HAP-1 (cell line): ENCODE measurements at regions not wholly inside any gene's neighbourhood (a gene's known extent, or its start where the extent isn't known, plus 50 kb on each side); places are given as distances from the start of the nearest gene placed in this dataset.

ENCODE experiments used
- DNase-seq, 2 experiments: peaks; one replicate each; pipeline ENCODE4 v3.0.0-alpha.2; 2016 to 2020; ENCODE audit warnings: low spot score in 2 of 2
- H3K27me3 ChIP-seq: fragments of 250-450 bp; sonication (Bioruptor Pico); 2 replicates; pipeline ENCODE4 v1.5.1; 2020; ENCODE audit warnings: low read depth, mild to moderate bottlenecking, moderate library complexity
- H3K36me3 ChIP-seq: fragments of 250-450 bp; sonication (Bioruptor Pico); replicated peaks from 2 replicates; pipeline ENCODE4 v1.5.1; 2020; ENCODE audit warnings: mild to moderate bottlenecking
- H3K4me1 ChIP-seq: fragments of 250-450 bp; sonication (Bioruptor Pico); 2 replicates; pipeline ENCODE4 v1.5.1; 2020; ENCODE audit warnings: mild to moderate bottlenecking
- H3K4me3 ChIP-seq: fragments of 250-450 bp; sonication (Bioruptor Pico); 2 replicates; pipeline ENCODE4 v1.5.1; 2020; ENCODE audit warnings: mild to moderate bottlenecking, moderate library complexity
- H3K9me3 ChIP-seq: fragments of 250-450 bp; sonication (Bioruptor Pico); 2 replicates; pipeline ENCODE4 v1.5.1; 2020; ENCODE audit warnings: mild to moderate bottlenecking, moderate library complexity
- in situ Hi-C: fragments of 300-500 bp; cut with MboI; formaldehyde crosslinking; loops from 3 replicates; pipeline ENCODE4 v1.14.3; 2020; ENCODE audit warnings: low sequenced_read_pairs, inconsistent platforms, mixed read lengths

- no peak for DNase-seq
- H3K4me1 ChIP-seq = no peaks in the 10 kb centered on the region
- no peak overlapping the region for H3K4me3 ChIP-seq
- no peaks in the 10 kb centered on the region for H3K9me3 ChIP-seq
- in situ Hi-C loops = no loop called here
- no peaks in the 10 kb centered on the region for H3K36me3 ChIP-seq
- no peaks in the 10 kb centered on the region for H3K27me3 ChIP-seq
Observed at GRCh38 chr5:8905021-8905420, 640.9 kb downstream of the SEMA5A start.

- H3K4me3 ChIP-seq = no peak overlapping the region
- in situ Hi-C loops = no loop called here
- H3K9me3 ChIP-seq = no peaks in the 10 kb centered on the region
- H3K4me1 ChIP-seq = no peaks in the 10 kb centered on the region
- no peaks in the 10 kb centered on the region for H3K27me3 ChIP-seq
- no peak for DNase-seq
- H3K36me3 ChIP-seq = no peaks in the 10 kb centered on the region
Observed at GRCh38 chr5:8906303-8906967, 639.4 kb downstream of the SEMA5A start.

DNA sequence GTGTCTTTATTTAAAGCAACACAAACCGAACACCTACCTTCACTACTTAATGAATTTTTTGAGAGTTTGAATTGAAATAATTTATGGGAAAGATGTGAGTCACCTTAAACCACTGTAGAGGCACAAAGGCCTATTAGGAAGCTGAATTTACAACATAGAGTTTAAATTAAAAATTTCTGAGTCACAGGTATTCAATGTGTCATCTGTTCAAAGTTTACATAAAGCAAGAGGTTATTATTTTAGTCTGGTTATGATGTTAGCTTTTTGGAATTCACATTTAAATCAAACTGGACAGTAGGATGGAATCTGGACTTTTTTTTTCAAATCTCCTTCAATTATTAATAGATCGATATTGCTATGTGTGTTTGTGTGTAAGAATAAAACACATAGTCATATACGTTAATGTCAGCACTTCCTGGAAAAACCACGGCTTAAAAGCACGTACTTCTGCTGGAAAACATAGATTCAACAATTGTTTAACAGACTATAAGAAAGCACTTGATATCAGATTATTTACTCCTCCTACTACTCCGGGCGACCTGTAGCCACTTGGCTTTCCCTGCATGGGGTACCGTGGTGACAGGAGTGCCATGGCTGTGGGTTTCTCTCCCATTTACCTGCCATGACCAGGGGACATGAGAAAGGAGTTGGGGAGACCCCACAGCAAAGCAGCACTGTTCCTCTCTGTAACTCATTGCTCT is 638.6 kb downstream of the SEMA5A start:
- no peak for DNase-seq
- no peak overlapping the region for H3K4me3 ChIP-seq
- no peaks in the 10 kb centered on the region for H3K36me3 ChIP-seq
- no peaks in the 10 kb centered on the region for H3K9me3 ChIP-seq
- in situ Hi-C loops = no loop called here
- no peaks in the 10 kb centered on the region for H3K4me1 ChIP-seq
- H3K27me3 ChIP-seq = no peaks in the 10 kb centered on the region

DNA sequence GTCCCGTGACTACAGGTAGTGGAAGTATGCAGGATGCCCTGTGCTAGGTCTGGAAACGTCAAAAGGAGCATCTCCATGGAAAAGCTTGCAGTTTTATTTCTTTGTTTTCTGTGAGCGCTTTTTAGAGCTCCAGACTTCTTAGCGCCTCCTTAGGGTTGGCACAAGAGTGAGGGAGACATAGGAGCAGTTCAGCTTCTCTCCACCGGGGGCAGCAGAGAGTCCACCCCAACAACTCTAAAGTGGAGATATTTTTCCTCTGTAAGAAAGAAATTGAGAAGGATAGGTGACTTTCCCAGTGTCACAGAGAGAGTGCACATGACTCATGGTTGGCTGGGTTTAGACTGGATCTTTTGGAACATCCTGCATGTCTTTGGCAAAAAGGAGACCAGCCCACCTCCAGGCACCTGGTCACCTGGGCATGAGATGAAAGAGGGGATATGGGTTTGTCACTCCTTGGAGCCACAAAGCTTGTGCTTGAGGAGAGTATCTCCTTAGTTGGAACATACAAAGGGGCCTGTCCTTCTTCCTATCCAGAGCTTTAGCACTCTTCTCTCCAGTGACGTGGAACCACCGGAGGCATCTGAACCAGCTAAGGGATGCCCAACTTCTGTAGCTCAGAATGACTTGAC is 637.7 kb downstream of the SEMA5A start:
- no peak overlapping the region for H3K4me3 ChIP-seq
- in situ Hi-C loops = no loop called here

GRCh38 chr5:8912106-8912505 is 633.8 kb downstream of the SEMA5A start:
- Histone ChIP-seq H3K4me3 (no peak overlapping the region), H3K36me3 (no peaks in the 10 kb centered on the region), H3K9me3 (no peaks in the 10 kb centered on the region), H3K27me3 (no peaks in the 10 kb centered on the region), H3K4me1 (no peaks in the 10 kb centered on the region)
- DNase-seq = no peak
- in situ Hi-C loops = no loop called here

More for the DNA sequence above, 637.7 kb downstream of the SEMA5A start:
- no peaks in the 10 kb centered on the region for H3K27me3 ChIP-seq
- no peaks in the 10 kb centered on the region for H3K9me3 ChIP-seq
- peak; percentile 4 to 51 for DNase-seq
- no peaks in the 10 kb centered on the region for H3K36me3 ChIP-seq
- no peaks in the 10 kb centered on the region for H3K4me1 ChIP-seq

- H3K9me3 ChIP-seq = no peaks in the 10 kb centered on the region
- in situ Hi-C loops = no loop called here
Observed at GRCh38 chr5:8913522-8913921, 632.4 kb downstream of the SEMA5A start.

DNA sequence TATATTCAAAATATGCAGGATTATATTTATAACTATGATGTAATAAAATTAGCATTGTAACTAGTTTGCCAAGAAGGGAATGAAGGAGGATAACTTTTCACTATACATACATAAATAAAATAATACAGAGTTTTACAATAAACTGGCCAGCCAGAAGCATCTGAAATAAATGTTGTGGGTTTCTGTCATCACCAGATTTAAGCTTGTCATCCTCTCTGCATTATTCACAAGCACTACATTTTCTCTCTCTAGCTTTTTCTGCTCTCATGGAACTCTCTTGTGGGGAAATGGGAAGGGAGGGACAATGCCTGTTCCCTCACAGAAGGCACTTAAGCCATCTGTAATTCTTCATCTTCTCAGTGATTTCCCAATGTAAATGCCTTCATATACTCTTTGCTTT is 626.8 kb downstream of the SEMA5A start:
- H3K4me1 ChIP-seq = no peaks in the 10 kb centered on the region
- no peaks in the 10 kb centered on the region for H3K36me3 ChIP-seq
- H3K9me3 ChIP-seq = no peaks in the 10 kb centered on the region
- H3K27me3 ChIP-seq = no peaks in the 10 kb centered on the region
- DNase-seq = no peak
- H3K4me3 ChIP-seq = no peak overlapping the region
- in situ Hi-C loops = no loop called here

More at GRCh38 chr5:8913522-8913921, 632.4 kb downstream of the SEMA5A start:
- Histone ChIP-seq H3K4me3 (no peak overlapping the region), H3K27me3 (no peaks in the 10 kb centered on the region), H3K36me3 (no peaks in the 10 kb centered on the region), H3K4me1 (no peaks in the 10 kb centered on the region)
- DNase-seq = no peak

DNA sequence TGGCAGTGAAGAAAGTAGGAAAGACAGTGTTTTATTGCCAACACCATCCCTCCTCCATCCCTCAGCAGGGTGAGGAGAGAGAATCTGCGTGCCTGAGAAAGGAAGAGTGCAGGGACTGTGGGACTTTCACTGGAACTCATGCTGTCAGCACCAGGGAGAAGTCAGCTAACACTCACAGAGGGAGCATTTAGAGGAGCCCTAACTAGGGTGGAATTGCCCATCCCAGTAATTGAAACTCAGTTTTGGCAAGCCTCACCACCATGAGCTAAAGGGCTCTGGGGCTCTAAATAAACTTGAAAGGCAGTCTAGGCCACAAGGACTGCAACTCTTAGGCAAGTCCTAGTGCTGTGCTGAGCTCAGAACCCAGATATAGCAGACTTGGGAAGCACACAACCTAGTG is 622.3 kb downstream of the SEMA5A start:
- no peaks in the 10 kb centered on the region for H3K36me3 ChIP-seq
- no peak for DNase-seq
- in situ Hi-C loops = no loop called here
- H3K27me3 ChIP-seq = no peaks in the 10 kb centered on the region
- no peaks in the 10 kb centered on the region for H3K9me3 ChIP-seq
- H3K4me1 ChIP-seq = no peaks in the 10 kb centered on the region
- no peak overlapping the region for H3K4me3 ChIP-seq

DNA sequence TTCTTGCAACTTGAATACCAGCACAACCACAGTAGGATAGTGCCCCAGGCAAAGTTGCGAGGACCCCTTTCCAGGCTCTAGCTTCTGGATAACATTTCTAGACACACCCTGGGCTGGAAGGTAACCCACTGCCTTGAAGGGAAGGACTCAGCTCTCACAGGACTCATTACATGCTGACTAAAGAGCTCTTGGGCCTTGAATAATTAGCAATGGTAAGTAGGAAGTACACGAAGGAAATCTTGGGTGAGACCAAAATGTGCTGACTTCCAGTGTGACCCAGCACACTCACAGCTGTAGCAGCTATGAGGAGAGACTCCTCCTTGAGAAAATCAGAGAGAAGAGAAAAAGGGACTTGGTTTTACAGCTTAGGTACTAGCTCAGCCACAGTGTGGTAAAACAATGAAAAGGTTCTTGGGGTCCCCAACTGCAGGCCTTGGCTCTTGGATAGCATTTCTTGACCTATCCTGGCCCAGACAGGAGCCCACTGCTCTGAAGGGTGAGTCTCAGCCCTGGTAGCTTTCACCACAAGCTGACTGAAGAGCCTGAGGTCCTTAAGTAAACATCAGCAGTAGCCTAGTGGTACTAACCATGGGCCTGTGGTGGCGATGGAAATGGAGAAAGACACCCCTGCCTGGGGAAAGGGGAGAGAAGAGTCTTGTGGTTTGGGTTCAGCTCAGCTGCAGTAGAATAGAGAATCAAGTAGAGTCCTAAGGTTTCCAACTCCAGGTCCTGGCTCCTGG is 621.7 kb downstream of the SEMA5A start:
- Histone ChIP-seq H3K36me3 (no peaks in the 10 kb centered on the region), H3K9me3 (no peaks in the 10 kb centered on the region), H3K27me3 (no peaks in the 10 kb centered on the region), H3K4me3 (no peak overlapping the region), H3K4me1 (no peaks in the 10 kb centered on the region)
- in situ Hi-C loops = no loop called here
- no peak for DNase-seq

DNA sequence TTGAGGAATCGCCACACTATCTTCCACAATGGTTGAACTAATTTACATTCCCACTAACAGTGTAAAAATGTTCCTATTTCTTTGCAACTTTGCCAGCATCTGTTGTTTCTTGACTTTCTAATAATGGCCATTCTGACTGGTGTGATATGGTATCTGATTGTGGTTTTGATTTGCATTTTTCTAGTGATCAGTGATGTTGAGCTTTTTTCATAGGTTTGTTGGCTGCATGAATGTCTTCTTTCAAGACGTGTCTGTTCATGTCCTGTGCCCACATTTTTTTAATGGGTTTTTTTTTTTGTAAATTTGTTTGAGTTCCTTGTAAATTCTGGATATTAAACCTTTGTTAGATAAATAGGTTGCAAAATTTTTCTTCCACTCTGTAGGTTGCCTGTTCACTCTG is 615.9 kb downstream of the SEMA5A start:
- Histone ChIP-seq H3K4me1 (no peaks in the 10 kb centered on the region), H3K4me3 (no peak overlapping the region), H3K27me3 (no peaks in the 10 kb centered on the region), H3K9me3 (no peaks in the 10 kb centered on the region; the same call in 1 of the 2 replicates), H3K36me3 (no peaks in the 10 kb centered on the region)
- in situ Hi-C loops = no loop called here
- no peak for DNase-seq

GRCh38 chr5:8934455-8934854 is 611.4 kb downstream of the SEMA5A start:
- no peaks in the 10 kb centered on the region for H3K4me1 ChIP-seq
- in situ Hi-C loops = no loop called here
- no peaks in the 10 kb centered on the region; the same call in 1 of the 2 replicates for H3K9me3 ChIP-seq
- no peak overlapping the region for H3K4me3 ChIP-seq
- DNase-seq = no peak
- H3K27me3 ChIP-seq = no peaks in the 10 kb centered on the region
- H3K36me3 ChIP-seq = no peaks in the 10 kb centered on the region

GRCh38 chr5:8940934-8941333 is 604.9 kb downstream of the SEMA5A start:
- H3K4me1 ChIP-seq = no peaks in the 10 kb centered on the region
- DNase-seq = no peak
- H3K4me3 ChIP-seq = no peak overlapping the region
- H3K36me3 ChIP-seq = no peaks in the 10 kb centered on the region
- no peaks in the 10 kb centered on the region for H3K27me3 ChIP-seq
- in situ Hi-C loops = no loop called here
- no peaks in the 10 kb centered on the region for H3K9me3 ChIP-seq

- in situ Hi-C loops = no loop called here
- Histone ChIP-seq H3K9me3 (no peaks in the 10 kb centered on the region), H3K36me3 (no peaks in the 10 kb centered on the region), H3K27me3 (no peaks in the 10 kb centered on the region), H3K4me1 (no peaks in the 10 kb centered on the region), H3K4me3 (no peak overlapping the region)
- no peak for DNase-seq
Observed at GRCh38 chr5:8943301-8943700, 602.6 kb downstream of the SEMA5A start.

DNA sequence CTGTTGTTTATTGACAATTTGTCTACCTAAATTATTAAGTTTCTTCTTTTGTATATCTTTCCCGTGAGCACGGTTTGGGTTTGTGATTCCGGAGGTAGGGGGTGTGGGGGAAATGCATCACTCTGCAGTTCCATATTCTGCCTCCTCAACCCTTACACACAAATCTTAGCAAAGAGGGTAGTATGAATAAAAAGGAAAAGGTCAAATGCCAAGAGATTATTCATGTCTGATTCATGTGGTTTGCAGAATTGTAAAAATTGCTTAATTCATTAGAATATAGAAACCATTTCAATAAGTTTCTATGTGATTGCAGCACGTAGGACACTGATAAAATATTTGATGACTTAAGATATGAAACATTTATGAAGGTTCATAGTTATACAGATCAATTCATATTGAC is 601.9 kb downstream of the SEMA5A start:
- Histone ChIP-seq H3K9me3 (no peaks in the 10 kb centered on the region), H3K36me3 (no peaks in the 10 kb centered on the region), H3K4me3 (no peak overlapping the region), H3K27me3 (no peaks in the 10 kb centered on the region), H3K4me1 (no peaks in the 10 kb centered on the region)
- no peak for DNase-seq
- in situ Hi-C loops = no loop called here
